ENCODE measurements at regions not wholly inside any gene's neighbourhood (a gene's known extent, or its start where the extent isn't known, plus 50 kb on each side); places are given as distances from the start of the nearest gene placed in this dataset.
"Not testable (repeated sequence)": the region's sequence is repeated elsewhere in the genome, so short reads cannot be mapped to it uniquely, and the experiment has no call there.

DNA sequence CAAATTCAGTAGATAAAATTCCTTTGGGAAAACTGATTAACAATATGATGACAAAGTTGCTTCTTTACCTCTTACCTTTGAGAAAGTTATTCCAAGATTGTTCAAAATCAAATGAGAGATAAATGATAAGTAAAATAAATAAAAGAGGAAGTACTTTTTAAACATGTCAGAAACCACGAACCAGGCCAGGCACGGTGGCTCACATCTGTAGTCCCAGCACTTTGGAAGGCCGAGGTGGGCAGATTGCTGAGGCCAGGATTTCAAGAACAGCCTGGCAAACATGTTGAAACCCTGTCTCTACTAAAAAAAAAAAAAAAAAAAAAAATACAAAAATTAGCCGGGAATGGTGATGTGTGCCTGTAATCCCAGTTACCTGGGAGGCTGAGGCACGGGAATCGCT, 296.6 kb downstream of the HGF start:
- no peak for DNase-seq

GRCh38 chr7:81470724-81471379, 299.0 kb downstream of the HGF start:
- DNase-seq, result no peak

DNA sequence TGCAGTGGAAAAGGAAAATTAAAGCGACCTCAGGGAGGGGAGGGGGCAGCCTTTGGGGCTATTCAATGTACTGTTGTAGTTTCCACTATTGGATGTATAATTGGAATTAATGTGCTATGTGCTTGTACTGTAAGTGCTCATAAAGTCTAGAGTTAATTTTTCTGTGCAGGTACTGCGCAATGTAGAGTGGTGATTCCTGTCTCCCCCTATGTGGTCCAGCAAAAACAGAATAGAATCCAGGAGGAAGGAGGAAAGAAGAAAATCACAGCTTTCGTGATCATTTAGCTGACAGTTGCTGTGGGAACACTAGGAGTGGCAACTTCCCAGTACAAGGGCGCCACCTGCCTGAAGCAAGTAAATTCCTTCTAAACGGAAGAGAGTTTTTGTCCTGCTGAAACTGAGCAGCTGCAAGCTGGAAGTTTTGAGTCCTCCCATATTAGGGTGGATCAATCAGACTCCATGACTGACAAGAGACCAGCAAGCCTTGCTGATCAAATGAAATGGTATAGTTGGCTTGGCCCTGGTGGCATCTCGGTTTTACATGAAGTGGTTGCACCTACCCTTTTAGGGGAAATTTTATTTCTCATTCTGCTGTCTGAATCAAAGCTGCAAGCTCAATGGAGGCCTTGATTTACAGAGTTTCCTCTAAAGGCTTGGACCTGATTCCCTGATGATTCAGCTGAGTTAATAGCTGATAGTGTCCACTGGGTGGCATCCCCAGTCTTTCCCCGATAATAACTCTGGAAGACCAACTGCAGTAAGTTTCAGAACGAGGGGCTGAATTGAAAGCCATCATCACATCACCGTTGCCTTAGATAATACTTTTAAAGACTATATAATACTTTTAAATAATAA, 299.8 kb downstream of the HGF start:
- DNase-seq, result peak; percentile 84

DNA sequence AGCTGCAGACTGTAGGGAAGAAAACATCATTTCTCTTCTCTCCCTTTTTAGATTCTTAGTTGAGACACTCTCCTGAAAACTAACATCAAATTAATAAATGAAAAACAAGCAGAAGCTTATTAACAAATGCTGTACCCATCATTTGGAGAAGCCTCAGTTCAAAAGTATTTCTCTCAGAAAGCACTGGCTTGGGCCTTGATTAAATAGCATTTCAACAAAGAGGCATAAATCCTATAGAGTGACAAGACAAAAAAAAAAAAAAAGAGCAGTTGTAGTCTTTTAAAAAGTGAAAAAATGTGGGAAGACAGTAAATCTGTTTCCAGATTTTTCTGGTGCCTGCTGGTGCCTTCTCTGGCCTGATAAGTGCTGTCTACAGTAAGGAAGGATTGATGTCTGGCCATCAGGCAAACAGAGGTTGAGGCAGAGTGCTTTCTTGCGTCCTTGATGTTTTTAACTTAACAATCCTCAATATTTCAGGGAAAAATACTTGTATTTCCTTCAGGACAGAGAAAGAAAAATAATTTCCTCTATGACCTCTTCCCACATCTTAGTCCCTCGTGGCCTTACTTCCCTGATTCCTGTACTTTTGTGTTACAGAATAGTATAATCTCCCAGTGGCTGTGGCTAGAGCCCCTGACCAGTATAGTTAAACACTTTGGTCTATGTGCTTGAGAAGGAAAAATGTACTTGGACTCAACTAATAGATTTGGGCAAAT, 300.5 kb downstream of the HGF start:
- DNase-seq, result no peak

- no peak for DNase-seq
Measured at GRCh38 chr7:81468526-81468925, 301.3 kb downstream of the HGF start.

GRCh38 chr7:81467964-81468363, 301.9 kb downstream of the HGF start:
- DNase-seq, result no peak

DNA sequence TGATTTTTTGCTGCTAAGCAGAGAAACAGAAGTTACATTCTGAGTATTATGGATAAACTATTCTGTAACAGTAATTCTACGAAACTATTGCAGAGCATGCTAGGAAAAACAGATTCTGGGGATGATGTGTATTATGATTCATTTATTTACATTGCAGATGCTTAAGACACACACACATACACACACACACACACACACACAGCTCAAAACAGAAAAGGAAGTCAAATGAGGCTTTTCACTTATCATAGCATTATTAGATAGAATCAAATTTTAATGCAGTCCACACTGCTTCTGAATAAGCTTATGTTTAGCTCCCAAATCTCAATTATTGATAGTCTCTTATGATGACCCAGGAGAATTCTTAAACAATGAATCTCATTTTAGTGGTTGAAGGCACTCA, 307.2 kb downstream of the HGF start:
- peak; percentile 84 for DNase-seq

DNA sequence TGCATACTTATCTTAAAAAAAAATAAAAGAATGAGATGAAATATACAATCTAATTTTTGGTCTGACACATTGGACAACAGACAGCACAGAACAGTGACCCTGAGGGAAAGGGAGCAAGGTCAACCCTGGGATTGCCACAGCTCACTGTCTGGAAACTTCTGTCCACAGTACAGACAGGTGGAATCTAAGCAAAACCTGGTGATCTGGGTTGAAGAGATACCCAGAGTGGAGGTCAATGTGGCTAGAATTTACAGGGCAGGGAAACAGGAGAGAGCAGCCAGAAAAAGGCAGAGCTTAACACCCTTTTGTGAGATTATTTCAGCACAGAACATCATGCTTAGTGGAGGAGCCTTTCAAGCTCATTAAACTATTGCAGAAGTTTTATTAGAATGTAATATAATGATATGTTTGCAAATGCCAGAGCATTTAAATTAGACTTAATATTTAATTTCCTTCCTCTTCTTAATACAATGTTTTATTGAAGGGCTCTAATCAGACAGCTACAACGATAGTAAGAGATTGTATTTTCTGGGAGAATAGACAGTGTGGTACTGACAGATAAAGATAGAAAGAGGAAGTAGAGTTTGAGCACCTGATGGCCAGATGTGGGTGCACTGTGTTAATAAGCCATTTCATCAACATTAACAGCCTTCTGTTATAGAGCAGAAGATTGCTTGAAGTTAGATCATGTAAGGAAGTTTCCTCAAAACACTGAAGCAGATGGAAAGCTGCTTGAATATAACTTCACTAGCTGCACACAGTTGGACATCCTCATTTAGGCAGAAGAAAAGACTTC, 309.4 kb downstream of the HGF start:
- no peak for DNase-seq

GRCh38 chr7:81459485-81459884, 310.4 kb downstream of the HGF start:
- no peak for DNase-seq

- peak; percentile 53 for DNase-seq
Measured at GRCh38 chr7:81457852-81458522, 311.9 kb downstream of the HGF start.

GRCh38 chr7:81453770-81454169, 316.1 kb downstream of the HGF start:
- not testable (repeated sequence) for DNase-seq

GRCh38 chr7:81449105-81449504, 320.7 kb downstream of the HGF start:
- DNase-seq, result no peak

DNA sequence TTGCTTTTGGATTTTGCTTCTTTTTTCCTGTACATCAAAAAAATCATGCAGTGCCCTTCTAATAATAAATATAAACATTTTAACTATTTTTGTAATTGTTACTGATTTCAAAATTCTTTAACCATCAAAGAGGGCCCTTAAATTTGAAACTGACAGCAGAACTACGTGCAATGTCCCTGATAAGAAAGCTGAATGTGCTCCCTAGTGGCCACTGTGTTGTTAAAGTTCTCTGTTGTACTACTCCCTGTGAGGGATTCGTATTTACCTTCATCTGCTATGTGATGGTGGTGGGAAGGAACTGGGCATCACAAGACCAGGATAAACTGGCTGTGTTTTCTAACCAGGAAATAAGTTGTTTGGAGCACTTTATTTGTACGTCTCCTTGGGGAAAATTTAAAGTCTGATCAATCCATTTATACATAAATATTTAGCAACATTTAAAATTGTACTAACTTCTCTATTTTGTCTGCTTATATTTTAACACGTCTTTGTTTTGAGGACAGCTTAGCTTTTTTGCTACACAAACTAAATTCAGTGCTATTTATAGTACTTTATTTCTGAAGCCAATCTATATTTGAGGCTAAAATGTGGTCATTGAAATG, 322.4 kb downstream of the HGF start:
- peak; percentile 75 for DNase-seq

DNA sequence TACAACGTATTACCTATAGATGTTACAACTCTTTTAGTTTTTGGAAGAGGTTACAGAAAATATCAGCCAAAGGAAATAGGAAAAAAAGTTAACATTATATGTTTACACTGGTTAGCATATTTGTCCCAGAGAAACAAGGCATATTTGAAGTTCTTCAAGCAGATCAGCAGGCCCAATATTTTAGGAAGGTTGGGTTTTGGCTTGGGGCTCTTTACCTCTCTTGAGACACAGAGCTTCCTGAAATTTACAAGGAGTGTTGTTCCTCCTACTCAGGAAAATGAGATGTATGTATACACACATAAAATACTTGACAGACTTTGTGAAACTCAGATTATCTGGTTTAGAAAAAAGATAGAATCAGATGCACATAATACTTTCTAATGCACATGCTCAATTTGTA, 323.6 kb downstream of the HGF start:
- DNase-seq, result no peak

- DNase-seq, result no peak
Measured at GRCh38 chr7:81445462-81445861, 324.4 kb downstream of the HGF start.

DNA sequence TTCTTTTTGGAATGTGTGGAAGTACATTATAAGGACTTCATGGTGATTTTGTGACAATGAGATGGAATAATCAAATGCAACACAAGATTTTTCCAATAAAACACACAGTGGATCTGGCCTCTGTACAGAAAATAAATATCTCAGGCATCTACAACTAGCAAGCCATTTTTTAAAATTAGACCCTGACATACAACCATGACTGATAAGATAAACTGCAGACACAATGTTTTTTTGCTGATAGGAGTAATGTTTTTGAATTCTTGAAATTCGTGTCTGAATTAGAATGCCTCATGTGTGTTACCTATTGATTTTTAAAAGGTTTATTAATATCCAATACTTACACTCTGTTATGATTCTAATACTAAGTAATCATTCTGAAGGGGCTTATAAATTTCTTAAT, 328.1 kb downstream of the HGF start:
- no peak for DNase-seq

DNA sequence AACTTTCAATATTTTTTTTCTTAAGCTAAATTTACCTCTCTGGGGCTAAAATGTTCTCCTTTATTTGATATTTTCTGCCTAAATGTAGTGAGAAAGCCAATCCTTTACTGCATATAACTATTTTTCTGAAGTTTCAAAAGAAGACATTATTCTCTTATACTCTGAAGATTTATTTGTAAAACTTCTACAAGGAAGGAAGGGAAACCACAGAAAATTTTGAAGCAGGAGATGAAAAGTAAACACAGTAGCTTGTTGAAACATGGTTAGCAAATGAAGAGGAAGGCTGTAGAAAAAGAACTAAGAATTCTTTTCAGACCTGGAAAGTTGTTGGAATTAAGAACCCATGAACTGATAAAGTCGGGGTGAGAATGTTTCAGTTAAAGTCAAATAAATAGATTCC, 330.3 kb downstream of the HGF start:
- no peak for DNase-seq

DNA sequence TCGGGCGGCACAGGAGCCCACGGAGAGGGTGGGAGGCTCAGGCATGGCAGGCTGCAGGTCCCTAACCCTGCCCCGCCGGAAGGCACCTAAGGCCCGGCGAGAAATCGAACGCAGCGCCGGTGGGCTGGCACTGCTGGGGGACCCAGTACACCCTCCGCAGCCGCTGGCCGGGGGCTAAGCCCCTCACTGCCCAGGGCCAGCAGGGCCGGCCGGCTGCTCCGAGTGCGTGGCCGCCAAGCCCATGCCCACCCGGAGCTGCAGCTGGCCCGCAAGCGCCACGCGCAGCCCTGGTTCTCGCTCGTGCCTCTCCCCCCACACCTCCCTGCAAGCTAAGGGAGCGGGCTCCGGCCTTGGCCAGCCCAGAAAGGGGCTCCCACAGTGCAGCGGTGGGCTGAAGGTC, 332.7 kb downstream of the HGF start:
- not testable (repeated sequence) for DNase-seq

GRCh38 chr7:81433692-81434331, 336.0 kb downstream of the HGF start:
- no peak for DNase-seq

DNA sequence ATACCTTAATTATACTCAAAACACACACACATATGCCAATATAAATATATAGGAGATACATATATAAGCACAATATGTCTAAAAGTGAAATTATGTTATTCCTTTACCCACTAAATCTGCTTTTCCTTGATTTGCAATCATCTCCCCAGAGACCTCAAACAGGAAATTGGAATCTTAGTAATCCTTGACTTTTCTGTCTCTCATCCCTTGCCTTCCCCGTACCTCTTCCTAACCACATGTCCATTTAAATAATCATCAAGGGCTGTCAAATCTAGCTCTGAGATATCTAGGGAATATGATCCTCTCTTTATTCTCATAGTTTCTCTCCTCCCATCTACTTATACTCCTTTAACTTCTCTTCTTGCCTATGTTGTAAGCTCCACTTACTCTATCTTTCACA, 336.6 kb downstream of the HGF start:
- no peak for DNase-seq

DNA sequence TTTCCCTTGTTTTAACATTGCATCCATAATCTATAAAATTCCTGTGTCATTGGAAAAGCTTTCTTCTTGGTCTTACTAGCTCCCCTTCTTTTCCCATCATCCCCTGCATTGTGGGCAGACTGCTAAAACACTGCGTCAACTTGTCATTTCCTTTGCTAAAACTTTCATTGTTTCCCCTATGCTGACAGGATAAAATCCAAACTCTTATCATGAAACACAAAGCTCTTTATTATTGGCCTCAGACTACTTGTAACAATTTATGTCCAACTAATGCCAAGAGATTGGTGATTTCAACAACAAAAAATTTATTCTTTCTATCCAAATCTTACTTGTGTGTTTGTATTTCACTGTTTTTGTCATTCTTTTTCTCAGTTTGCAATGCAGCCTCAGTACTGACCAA, 339.1 kb downstream of the HGF start:
- DNase-seq, result no peak

DNA sequence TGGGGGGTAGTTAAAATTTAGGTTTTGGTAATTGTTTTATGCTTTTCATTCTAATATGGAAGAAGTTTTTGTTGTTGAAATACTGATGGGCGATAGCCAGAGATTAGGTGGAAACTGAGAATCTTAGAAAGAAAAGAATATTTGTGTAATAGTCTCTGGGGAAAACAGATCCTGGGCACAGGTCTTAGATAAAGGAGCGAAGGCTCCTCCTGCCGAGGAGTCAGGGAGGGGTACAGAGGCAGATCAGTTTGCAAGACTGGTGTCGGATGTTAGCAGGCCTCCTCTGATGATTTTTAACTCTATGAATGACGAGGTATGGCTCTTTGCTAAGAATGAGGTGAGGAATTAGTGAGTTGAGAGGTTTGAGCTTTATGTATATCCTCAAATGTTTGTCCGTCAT, 339.7 kb downstream of the HGF start:
- no peak for DNase-seq

All from HCEC 1CT (cell line).